Progenitor cell of endocrine pancreas (in vitro differentiated cells): ENCODE measurements at regions not wholly inside any gene's neighbourhood (a gene's known extent, or its start where the extent isn't known, plus 50 kb on each side); places are given as distances from the start of the nearest gene placed in this dataset.

ENCODE experiments used
- DNase-seq: peaks from one replicate; pipeline ENCODE4 v3.0.0; 2021; ENCODE audit warnings: low spot score; ENCODE audit not compliant: unreplicated experiment
- H3K27ac Mint-ChIP-seq: 2 replicates; pipeline ENCODE4 v1.8.0; 2021; ENCODE audit warnings: mild to moderate bottlenecking, moderate library complexity, mixed read lengths
- H3K27me3 Mint-ChIP-seq: 2 replicates; pipeline ENCODE4 v1.8.0; 2021; ENCODE audit warnings: mixed read lengths
- H3K36me3 Mint-ChIP-seq: 2 replicates; pipeline ENCODE4 v1.8.0; 2022; ENCODE audit warnings: mixed read lengths; ENCODE audit not compliant: insufficient read depth
- H3K4me1 Mint-ChIP-seq: 2 replicates; pipeline ENCODE4 v1.8.0; 2021; ENCODE audit warnings: low read depth, mixed read lengths
- H3K4me3 Mint-ChIP-seq: 2 replicates; pipeline ENCODE4 v1.8.0; 2021; ENCODE audit warnings: low read depth, mild to moderate bottlenecking, moderate library complexity, mixed read lengths
- H3K9me3 Mint-ChIP-seq: 2 replicates; pipeline ENCODE4 v1.8.0; 2021; ENCODE audit warnings: low read depth, mixed read lengths
- TF ChIP-seq, protein P1 (sequence below): fragments of 200-600 bp; sonication (generic); IDR thresholded peaks from one replicate; pipeline ENCODE4 v1.5.0; 2021; ENCODE audit warnings: antibody characterized with exemption, mild to moderate bottlenecking; ENCODE audit not compliant: unreplicated experiment

- peaks cover 54% of the 10 kb centered on the region for H3K27me3 Mint-ChIP-seq
- H3K4me1 Mint-ChIP-seq = no peaks in the 10 kb centered on the region
- TF ChIP-seq, protein P1, sequence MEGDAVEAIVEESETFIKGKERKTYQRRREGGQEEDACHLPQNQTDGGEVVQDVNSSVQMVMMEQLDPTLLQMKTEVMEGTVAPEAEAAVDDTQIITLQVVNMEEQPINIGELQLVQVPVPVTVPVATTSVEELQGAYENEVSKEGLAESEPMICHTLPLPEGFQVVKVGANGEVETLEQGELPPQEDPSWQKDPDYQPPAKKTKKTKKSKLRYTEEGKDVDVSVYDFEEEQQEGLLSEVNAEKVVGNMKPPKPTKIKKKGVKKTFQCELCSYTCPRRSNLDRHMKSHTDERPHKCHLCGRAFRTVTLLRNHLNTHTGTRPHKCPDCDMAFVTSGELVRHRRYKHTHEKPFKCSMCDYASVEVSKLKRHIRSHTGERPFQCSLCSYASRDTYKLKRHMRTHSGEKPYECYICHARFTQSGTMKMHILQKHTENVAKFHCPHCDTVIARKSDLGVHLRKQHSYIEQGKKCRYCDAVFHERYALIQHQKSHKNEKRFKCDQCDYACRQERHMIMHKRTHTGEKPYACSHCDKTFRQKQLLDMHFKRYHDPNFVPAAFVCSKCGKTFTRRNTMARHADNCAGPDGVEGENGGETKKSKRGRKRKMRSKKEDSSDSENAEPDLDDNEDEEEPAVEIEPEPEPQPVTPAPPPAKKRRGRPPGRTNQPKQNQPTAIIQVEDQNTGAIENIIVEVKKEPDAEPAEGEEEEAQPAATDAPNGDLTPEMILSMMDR = no peak
- no peak overlapping the region for H3K27ac Mint-ChIP-seq
- H3K4me3 Mint-ChIP-seq = no peak overlapping the region
- no peak for DNase-seq
- H3K36me3 Mint-ChIP-seq = no peaks in the 10 kb centered on the region
- no peaks in the 10 kb centered on the region for H3K9me3 Mint-ChIP-seq
Measured at GRCh38 chr20:61166324-61166723, 85.7 kb upstream of the CDH4 start.

- TF ChIP-seq, protein P1 = no peak
- Mint-ChIP-seq H3K9me3 (no peaks in the 10 kb centered on the region), H3K27me3 (peaks cover 45% of the 10 kb centered on the region), H3K27ac (no peak overlapping the region), H3K4me1 (no peaks in the 10 kb centered on the region), H3K36me3 (no peaks in the 10 kb centered on the region), H3K4me3 (no peak overlapping the region)
- no peak for DNase-seq
Measured at GRCh38 chr20:61168605-61169004, 83.5 kb upstream of the CDH4 start.

GRCh38 chr20:61169874-61170273, 82.2 kb upstream of the CDH4 start:
- Mint-ChIP-seq H3K4me1 (no peaks in the 10 kb centered on the region), H3K4me3 (no peak overlapping the region), H3K27ac (no peak overlapping the region), H3K36me3 (no peaks in the 10 kb centered on the region), H3K9me3 (no peaks in the 10 kb centered on the region), H3K27me3 (peaks cover 32% of the 10 kb centered on the region)
- TF ChIP-seq, protein P1 = no peak
- DNase-seq = no peak

- Mint-ChIP-seq H3K4me1 (no peaks in the 10 kb centered on the region), H3K27ac (no peak overlapping the region), H3K9me3 (no peaks in the 10 kb centered on the region)
Measured at GRCh38 chr20:61170496-61171320, 81.4 kb upstream of the CDH4 start.

DNA sequence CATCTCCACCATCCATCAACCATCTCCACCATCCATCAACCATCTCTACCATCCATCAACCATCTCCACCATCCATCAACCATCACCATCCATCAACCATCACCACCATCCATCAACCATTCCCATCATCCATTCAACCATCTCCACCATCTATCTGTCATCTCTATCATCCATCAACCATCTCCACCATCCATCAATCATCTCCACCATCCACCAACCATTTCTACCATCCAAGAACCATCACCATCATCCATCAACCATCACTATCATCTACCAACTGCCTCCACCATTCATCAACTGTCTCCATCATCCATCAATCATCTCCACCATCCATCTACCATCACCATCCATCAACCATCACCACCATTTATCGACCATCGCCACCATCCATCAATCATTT, 78.8 kb upstream of the CDH4 start:
- DNase-seq = no peak
- Mint-ChIP-seq H3K27ac (no peak overlapping the region), H3K4me1 (peaks cover 4% of the 10 kb centered on the region), H3K9me3 (no peaks in the 10 kb centered on the region), H3K27me3 (peaks cover 28% of the 10 kb centered on the region), H3K36me3 (no peaks in the 10 kb centered on the region), H3K4me3 (no peak overlapping the region)
- TF ChIP-seq, protein P1 = no peak

More at GRCh38 chr20:61170496-61171320, 81.4 kb upstream of the CDH4 start:
- Mint-ChIP-seq H3K4me3 (no peak overlapping the region), H3K36me3 (no peaks in the 10 kb centered on the region), H3K27me3 (peaks cover 36% of the 10 kb centered on the region)
- TF ChIP-seq, protein P1 = no peak
- DNase-seq = no peak
